Activated naive CD4-positive, alpha-beta T cell (primary cell): ENCODE measurements at regions not wholly inside any gene's neighbourhood (a gene's known extent, or its start where the extent isn't known, plus 50 kb on each side); places are given as distances from the start of the nearest gene placed in this dataset.

Source experiments
- DNase-seq, 4 experiments: peaks; one replicate each; lab custom pipeline; 2025; lab: John Stamatoyannopoulos, UW

GRCh38 chr6:164152611-164153010 lies 738.1 kb downstream of the QKI start:
- DNase-seq, result no peak

GRCh38 chr6:164151161-164152120 lies 736.9 kb downstream of the QKI start:
- DNase-seq, result no peak

GRCh38 chr6:164150232-164150631 lies 735.7 kb downstream of the QKI start:
- DNase-seq, result no peak

DNA sequence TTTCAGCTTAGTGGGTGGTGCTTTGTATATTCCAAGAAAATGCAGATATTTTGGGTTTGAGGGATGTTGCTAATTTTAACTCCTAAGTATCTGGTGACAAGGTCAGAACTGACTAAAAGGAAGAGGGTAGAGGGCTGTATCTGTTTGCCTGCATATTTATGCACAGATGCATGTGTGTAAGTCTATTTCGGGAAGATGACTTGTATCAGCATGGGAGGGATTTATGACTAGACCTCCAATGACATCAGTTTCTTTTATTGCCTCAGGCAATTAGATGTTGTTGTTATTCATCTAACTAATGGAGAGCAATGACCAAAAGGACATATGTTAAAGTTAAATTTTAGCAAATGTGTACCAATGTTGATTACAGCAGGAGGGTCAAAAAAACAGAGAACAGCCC lies 734.3 kb downstream of the QKI start:
- DNase-seq, result no peak

GRCh38 chr6:164144316-164144715 lies 729.8 kb downstream of the QKI start:
- DNase-seq, result no peak

- no peak for DNase-seq
These were observed 727.8 kb downstream of the QKI start for GRCh38 chr6:164142322-164142721.

GRCh38 chr6:164135511-164136132 lies 721.1 kb downstream of the QKI start:
- no peak for DNase-seq

- no peak for DNase-seq
These were observed 718.6 kb downstream of the QKI start for GRCh38 chr6:164133095-164133494.

DNA sequence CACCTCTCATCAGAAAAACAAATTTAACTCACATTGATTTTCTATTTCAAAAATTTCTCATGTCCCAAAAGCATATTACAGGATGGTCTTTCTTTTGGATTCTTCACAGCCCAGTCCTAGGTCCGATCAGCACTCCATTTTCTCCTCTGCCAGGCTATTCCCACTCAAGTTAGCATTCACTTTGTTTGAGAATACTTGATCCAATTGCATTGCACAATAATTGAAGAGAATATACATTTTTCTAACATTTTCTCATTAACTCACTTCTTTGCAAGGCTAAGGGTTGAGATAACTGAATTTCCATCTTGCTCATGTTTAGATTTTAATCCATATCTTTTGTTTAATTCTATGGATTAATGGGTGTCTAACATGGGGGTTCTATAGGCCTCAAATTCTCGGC lies 716.1 kb downstream of the QKI start:
- no peak for DNase-seq

DNA sequence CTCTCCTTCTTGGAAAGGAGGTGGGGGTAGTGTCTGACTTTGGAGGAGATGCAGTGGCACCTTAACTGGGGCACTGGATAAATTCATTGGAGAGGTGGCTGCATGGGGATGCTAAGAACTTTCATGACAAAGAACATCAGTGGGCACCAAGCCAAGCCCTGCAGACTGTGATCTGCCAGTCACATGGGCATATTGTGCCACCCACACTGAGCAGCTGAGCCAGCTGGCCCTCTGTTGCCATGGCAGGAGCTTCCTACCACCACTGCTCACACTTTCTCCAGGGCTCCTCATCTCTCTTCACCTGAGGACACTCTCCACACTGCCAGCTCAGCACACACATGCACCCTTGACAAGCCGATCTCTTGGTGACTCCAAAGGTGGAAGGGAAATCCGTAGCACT lies 715.6 kb downstream of the QKI start:
- DNase-seq, result no peak

DNA sequence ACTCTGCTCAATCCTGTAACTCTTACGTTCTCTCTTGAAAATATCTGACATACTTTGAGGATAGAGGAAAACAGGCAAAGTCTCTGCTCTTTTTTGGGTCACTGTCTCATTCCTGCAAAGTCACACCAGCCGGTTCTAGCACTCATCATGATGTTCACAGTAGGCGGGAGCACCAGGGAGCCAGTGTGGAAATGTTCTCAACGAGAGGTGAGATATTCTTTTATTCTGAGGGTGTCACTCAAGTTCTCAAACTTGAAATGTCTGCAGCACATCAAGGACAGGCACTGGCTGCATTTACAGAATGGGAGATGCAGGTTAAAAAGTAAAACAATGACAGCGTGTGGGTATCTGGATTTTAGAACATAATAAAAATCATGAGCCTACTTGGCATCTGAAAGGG lies 714.7 kb downstream of the QKI start:
- DNase-seq, result no peak

- DNase-seq, result no peak
These were observed 713.6 kb downstream of the QKI start for GRCh38 chr6:164128101-164128500.

DNA sequence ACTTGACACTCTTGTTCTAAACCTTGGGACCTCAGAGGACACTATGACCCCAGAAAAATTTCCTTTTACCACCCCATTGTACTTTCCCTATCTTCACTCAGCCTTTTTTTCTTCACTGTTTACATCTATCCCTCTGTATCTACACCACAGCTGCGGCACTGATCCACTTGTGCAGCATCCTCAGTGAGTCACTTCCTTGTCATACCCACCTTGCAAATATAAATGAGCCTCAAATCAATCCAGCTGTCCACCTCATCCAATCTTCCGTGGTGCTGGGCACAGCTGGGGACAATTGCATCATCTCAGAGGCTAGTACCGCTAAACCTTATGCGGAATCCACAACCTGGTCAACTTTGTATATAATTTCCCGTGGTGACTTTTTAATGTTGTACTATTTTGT lies 710.5 kb downstream of the QKI start:
- DNase-seq, result no peak

DNA sequence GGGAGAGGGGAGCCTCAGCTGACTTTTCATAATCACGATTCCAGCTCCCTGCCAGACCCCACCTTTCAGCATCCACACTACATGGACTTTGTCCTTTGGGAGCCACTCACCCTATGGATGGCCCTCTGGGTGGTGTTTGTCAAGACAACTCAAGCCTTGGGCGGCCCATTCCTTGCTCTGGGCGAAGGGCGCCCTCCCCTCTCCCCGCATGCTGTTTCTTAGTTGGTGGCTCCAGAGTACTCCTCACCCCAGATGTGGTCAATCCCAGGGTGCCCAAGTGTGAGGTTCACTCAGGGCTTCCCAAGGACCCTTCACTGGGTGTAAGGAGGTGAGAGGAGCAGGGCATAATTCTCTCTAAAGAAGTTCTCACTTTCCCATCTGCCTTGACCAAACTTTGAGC lies 710.0 kb downstream of the QKI start:
- no peak for DNase-seq

DNA sequence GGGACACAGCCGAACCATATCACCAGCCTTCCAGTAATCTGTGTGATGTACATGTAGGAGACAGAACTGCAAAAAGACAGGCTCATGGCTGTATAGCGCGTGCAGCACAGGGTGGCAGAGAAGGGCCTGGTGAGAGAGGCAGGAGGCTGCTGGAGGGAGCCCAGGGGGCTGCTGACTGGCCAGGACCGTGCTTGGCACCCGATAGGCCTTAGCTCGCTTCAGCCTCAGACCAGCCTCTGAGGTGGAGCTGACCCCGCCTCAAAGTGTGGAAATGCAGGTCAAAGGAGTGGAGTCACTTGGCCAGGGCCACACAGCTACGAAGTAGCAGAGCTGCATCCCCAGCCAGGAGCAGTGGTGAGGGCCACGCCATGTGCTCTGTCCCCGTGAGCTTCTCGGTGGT lies 707.6 kb downstream of the QKI start:
- DNase-seq, result no peak

DNA sequence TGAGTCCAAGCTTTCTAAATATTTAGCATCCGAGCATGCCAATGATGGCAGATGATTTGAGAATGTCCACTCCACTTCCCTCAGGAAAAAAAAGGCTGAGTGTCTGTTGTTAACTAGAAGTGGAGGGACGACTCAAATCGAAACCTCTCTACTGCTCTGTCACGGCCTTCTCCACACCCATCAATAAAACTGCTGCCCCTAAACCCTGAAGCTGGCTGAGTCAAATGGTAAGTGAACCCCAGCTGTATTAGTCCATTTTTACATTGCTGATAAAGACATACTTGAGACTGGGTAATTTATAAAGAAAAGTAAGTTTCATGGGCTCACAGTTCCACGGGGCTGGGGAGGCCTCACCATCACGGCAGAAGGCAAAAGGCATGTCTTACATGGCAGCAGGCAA lies 707.0 kb downstream of the QKI start:
- DNase-seq, result no peak

- no peak for DNase-seq
These were observed 700.1 kb downstream of the QKI start for GRCh38 chr6:164114651-164115050.

- DNase-seq, result no peak
These were observed 699.5 kb downstream of the QKI start for GRCh38 chr6:164114051-164114450.

GRCh38 chr6:164113637-164114036 lies 699.1 kb downstream of the QKI start:
- no peak for DNase-seq

DNA sequence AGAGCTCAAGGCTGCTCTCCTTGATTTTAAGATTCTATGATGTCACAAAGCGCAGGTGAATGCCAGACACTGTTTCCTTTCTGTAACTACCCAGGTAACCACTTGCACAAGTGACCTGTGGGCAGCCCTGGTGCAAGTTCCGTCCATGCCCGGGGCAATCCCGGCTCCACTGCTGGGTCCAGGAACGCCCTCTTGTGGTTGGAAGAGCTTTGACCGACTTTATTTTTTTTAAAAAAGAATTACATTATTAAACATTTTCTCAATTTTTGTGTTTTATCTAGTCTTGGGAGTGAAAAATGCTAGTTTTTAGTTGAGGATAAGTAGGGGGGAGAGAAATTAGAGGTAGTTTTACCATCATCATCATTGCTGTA lies 695.2 kb downstream of the QKI start:
- DNase-seq, result no peak

GRCh38 chr6:164108869-164109769 lies 694.6 kb downstream of the QKI start:
- no peak for DNase-seq

DNA sequence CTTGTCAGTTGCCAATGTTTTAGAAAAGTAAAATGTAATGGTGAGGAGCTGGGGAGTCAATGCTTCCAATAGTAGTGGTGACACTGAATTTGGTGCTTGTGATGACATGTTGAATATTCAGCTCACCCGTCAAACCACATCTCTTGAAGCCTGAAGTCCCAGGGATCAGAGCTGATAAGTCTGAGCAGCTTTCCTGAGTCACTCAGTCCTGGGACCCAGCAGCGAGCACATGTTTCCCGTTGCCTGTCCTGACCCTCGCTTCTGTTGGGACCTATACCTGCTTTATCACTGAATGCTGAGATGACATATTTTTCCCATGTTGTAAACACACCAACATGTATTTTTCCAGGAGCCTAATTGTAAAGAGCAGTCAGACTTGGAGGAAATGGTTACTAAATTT lies 693.6 kb downstream of the QKI start:
- DNase-seq, result no peak
